Osteocyte (in vitro differentiated cells): ENCODE measurements at regions not wholly inside any gene's neighbourhood (a gene's known extent, or its start where the extent isn't known, plus 50 kb on each side); places are given as distances from the start of the nearest gene placed in this dataset.

Experiments
- DNase-seq: peaks from one replicate; pipeline ENCODE4 v3.0.0; 2021; ENCODE audit warnings: mixed read lengths; ENCODE audit not compliant: unreplicated experiment; ENCODE audit errors: extremely low spot score
- H3K27ac Mint-ChIP-seq: one replicate; pipeline ENCODE4 v1.8.0; 2021; ENCODE audit warnings: mild to moderate bottlenecking, mixed read lengths; ENCODE audit not compliant: unreplicated experiment
- H3K27me3 Mint-ChIP-seq: one replicate; pipeline ENCODE4 v1.8.0; 2021; ENCODE audit warnings: mixed read lengths; ENCODE audit not compliant: unreplicated experiment
- H3K36me3 Mint-ChIP-seq: one replicate; pipeline ENCODE4 v1.8.0; 2021; ENCODE audit warnings: mixed read lengths; ENCODE audit not compliant: unreplicated experiment
- H3K4me1 Mint-ChIP-seq: one replicate; pipeline ENCODE4 v1.8.0; 2021; ENCODE audit warnings: mixed read lengths; ENCODE audit not compliant: unreplicated experiment
- H3K4me3 Mint-ChIP-seq: one replicate; pipeline ENCODE4 v1.8.0; 2021; ENCODE audit warnings: mild to moderate bottlenecking, moderate library complexity, mixed read lengths; ENCODE audit not compliant: unreplicated experiment
- H3K9me3 Mint-ChIP-seq: one replicate; pipeline ENCODE4 v1.8.0; 2021; ENCODE audit warnings: mixed read lengths; ENCODE audit not compliant: unreplicated experiment
- TF ChIP-seq, protein P1 (sequence below): fragments of 200-600 bp; sonication (generic); IDR thresholded peaks from 2 replicates; pipeline ENCODE4 v1.5.0; 2021; ENCODE audit warnings: antibody characterized with exemption, mild to moderate bottlenecking, moderate library complexity

DNA sequence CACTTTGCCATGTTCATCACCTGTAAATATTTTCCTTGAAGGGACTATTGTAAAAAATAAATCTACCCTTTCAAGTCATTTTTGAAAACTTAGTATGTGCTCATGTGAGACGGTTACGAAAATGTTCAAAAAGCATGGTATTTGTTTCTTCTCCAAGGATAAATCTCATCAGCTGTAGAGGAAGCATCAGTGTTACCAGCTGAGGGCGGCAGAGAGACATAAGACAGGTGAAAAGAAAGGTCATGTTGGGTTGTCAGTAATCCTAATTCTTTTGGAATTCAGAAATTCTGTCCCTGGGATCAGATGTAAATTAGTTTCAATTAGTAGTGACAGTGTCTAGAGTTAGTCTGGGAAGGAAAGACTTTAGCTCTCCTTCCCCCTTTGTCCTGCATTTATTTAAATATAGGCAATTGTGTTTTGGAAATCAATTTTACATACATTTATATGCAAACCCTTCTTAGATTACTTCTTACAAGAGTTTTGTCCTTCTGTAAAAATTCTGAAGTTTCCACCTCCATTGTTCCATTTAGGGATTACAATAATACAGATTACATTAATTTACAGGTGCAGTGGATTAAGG, 791.9 kb upstream of the CDH6 start:
- Mint-ChIP-seq H3K9me3 (peaks cover 7% of the 10 kb centered on the region), H3K27ac (no peak overlapping the region), H3K4me1 (peaks cover 30% of the 10 kb centered on the region), H3K36me3 (peaks cover 8% of the 10 kb centered on the region), H3K27me3 (no peaks in the 10 kb centered on the region), H3K4me3 (no peak overlapping the region)
- TF ChIP-seq, protein P1, sequence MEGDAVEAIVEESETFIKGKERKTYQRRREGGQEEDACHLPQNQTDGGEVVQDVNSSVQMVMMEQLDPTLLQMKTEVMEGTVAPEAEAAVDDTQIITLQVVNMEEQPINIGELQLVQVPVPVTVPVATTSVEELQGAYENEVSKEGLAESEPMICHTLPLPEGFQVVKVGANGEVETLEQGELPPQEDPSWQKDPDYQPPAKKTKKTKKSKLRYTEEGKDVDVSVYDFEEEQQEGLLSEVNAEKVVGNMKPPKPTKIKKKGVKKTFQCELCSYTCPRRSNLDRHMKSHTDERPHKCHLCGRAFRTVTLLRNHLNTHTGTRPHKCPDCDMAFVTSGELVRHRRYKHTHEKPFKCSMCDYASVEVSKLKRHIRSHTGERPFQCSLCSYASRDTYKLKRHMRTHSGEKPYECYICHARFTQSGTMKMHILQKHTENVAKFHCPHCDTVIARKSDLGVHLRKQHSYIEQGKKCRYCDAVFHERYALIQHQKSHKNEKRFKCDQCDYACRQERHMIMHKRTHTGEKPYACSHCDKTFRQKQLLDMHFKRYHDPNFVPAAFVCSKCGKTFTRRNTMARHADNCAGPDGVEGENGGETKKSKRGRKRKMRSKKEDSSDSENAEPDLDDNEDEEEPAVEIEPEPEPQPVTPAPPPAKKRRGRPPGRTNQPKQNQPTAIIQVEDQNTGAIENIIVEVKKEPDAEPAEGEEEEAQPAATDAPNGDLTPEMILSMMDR: peak; percentile 77
- no peak for DNase-seq

DNA sequence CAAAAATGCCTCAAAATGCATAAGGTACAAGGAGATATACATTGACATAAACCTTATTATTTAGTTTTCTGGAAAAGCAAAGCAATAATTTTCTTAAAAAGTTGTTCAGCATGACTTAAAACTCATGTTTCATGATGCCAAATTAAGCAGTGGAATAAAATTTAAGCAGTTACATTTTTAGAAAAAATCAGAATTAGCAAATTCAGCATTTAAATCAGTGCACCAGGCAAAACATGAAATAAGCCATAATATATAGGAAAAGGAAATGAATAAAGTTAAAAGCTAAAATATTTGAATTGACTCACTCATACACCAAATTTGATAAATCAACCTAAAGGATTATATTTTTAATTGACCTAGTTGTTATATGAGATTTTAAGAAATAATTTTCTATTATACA, 795.1 kb upstream of the CDH6 start:
- Mint-ChIP-seq H3K27me3 (no peaks in the 10 kb centered on the region), H3K36me3 (peaks cover 8% of the 10 kb centered on the region), H3K4me1 (peaks cover 25% of the 10 kb centered on the region), H3K9me3 (peaks cover 7% of the 10 kb centered on the region), H3K4me3 (no peak overlapping the region), H3K27ac (no peak overlapping the region)
- no peak for DNase-seq
- TF ChIP-seq, protein P1: no peak

DNA sequence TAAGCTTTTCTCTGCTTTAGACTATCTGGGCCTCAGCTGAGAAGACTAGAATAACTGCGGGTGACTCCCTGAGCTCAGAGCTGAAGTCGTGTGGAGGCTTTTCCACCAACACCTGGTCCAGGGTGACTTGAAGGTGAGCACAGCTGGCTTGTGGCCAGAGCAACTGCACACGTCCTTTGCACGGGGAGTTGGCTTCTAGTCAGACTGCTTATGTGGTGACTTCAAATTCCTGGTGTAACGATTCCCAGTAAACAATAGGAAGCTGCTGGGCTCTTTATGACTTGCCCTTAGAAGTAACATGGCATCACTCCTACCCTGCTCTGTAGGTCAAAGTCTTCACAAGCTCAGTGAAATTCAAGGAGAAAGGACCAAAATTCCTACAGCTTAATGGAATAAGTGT, 800.6 kb upstream of the CDH6 start:
- Mint-ChIP-seq H3K27ac (no peak overlapping the region), H3K4me1 (peaks cover 13% of the 10 kb centered on the region), H3K36me3 (peaks cover 3% of the 10 kb centered on the region), H3K4me3 (no peak overlapping the region), H3K27me3 (no peaks in the 10 kb centered on the region), H3K9me3 (no peaks in the 10 kb centered on the region)
- DNase-seq: no peak
- TF ChIP-seq, protein P1: no peak

DNA sequence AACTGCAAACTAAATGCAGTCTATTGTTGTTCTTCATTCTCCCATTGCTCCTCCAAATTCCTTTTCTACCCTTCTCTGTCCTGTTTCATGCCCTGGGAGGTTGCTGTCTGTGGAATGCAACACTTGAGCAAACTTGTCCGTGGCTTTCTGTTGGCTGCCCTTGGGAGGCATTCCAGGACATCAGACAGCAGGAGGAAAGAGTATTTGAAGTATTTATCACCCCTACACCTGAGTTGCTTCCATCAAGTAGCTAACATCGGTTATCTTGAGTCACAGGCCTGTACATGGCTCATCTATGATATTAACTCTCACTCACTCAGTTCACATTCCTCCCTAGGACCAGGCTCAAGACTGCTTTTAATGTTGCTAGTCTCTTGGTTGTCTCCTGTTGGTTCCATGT, 803.4 kb upstream of the CDH6 start:
- Mint-ChIP-seq H3K4me1 (peaks cover 13% of the 10 kb centered on the region), H3K9me3 (peaks cover 7% of the 10 kb centered on the region), H3K27me3 (no peaks in the 10 kb centered on the region), H3K4me3 (no peak overlapping the region), H3K36me3 (no peaks in the 10 kb centered on the region), H3K27ac (no peak overlapping the region)
- DNase-seq: no peak
- TF ChIP-seq, protein P1: no peak

DNA sequence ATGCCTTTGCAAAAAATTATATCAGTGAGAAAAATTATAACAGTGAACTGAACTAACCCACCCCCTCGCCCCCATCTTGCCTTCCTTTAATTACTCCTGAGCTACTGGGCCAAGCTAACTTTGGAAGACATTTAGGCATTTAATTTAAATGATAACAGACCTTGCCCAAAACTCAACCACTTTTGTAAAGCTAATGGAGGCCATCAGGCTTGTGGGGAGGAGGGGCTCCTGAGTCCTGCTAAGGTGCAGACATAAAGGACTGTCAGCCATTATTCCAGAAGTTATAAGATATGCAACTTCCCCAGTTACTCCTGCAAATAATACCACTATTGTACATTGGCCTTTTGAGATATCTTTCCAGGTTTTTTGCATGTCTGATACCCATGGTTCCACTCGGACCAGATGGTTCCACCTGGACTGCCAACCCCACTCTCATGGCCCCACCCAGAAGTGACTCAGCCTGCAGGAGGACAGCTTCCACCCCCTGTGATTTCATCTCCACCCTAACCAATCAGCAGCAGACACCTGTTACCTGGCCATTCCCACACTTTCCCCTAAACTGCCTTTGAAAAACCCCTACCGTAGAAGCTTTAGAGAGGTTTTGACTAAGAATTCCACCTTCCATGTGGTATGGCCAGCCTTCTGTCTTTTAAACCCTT, 805.4 kb upstream of the CDH6 start:
- no peak overlapping the region for H3K27ac Mint-ChIP-seq
- no peaks in the 10 kb centered on the region for H3K36me3 Mint-ChIP-seq
- TF ChIP-seq, protein P1: no peak
- peaks cover 7% of the 10 kb centered on the region for H3K9me3 Mint-ChIP-seq
- H3K27me3 Mint-ChIP-seq: no peaks in the 10 kb centered on the region
- DNase-seq: no peak
- no peak overlapping the region for H3K4me3 Mint-ChIP-seq
- H3K4me1 Mint-ChIP-seq: peaks cover 13% of the 10 kb centered on the region
